Tibial nerve (tissue), 4 donors: ENCODE measurements at regions not wholly inside any gene's neighbourhood (a gene's known extent, or its start where the extent isn't known, plus 50 kb on each side); places are given as distances from the start of the nearest gene placed in this dataset.

ENCODE experiments used
- EP300 ChIP-seq, 2 donors: sonication (generic); formaldehyde crosslinking; IDR thresholded peaks; one replicate each; pipeline ENCODE4 v1.6.1; 2017; ENCODE audit warnings: antibody characterized with exemption in 2 of 2, mild to moderate bottlenecking in 1 of 2
- POLR2A ChIP-seq, 2 donors: fragments of 450-650 bp; IDR thresholded peaks; one replicate each; pipeline ENCODE4 v1.6.1; 2017; ENCODE audit warnings: antibody characterized with exemption in 2 of 2, mild to moderate bottlenecking in 2 of 2, moderate library complexity in 2 of 2
- TF ChIP-seq, protein P1 (sequence below), 5 experiments: fragments of 200-600 bp in 3 of 5; fragments of 450-650 bp in 2 of 5; sonication (generic) in 3 of 5; IDR thresholded peaks; one replicate each; pipeline ENCODE4 v1.5.1; 2016 to 2019; ENCODE audit warnings: antibody characterized with exemption in 5 of 5, mild to moderate bottlenecking in 3 of 5, moderate library complexity in 2 of 5

- TF ChIP-seq, protein P1, sequence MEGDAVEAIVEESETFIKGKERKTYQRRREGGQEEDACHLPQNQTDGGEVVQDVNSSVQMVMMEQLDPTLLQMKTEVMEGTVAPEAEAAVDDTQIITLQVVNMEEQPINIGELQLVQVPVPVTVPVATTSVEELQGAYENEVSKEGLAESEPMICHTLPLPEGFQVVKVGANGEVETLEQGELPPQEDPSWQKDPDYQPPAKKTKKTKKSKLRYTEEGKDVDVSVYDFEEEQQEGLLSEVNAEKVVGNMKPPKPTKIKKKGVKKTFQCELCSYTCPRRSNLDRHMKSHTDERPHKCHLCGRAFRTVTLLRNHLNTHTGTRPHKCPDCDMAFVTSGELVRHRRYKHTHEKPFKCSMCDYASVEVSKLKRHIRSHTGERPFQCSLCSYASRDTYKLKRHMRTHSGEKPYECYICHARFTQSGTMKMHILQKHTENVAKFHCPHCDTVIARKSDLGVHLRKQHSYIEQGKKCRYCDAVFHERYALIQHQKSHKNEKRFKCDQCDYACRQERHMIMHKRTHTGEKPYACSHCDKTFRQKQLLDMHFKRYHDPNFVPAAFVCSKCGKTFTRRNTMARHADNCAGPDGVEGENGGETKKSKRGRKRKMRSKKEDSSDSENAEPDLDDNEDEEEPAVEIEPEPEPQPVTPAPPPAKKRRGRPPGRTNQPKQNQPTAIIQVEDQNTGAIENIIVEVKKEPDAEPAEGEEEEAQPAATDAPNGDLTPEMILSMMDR (IDR thresholded peaks at IDR 0.05), result no peak
- TF ChIP-seq POLR2A (IDR thresholded peaks at IDR 0.05), result no peak
- TF ChIP-seq EP300 (IDR thresholded peaks at IDR 0.05), result no peak
These were observed 955.8 kb downstream of the TDRD15 start for GRCh38 chr2:22079583-22079982.
